HUES64 (cell line): ENCODE measurements at regions not wholly inside any gene's neighbourhood (a gene's known extent, or its start where the extent isn't known, plus 50 kb on each side); places are given as distances from the start of the nearest gene placed in this dataset.

Experiments used
- H3K27ac ChIP-seq: 2 replicates; pipeline ENCODE4 v1.7.0; 2013; ENCODE audit warnings: low read depth, low read length, inconsistent platforms
- H3K27me3 ChIP-seq: 2 replicates; pipeline ENCODE4 v1.6.1; 2013; ENCODE audit warnings: mild to moderate bottlenecking, low read length; ENCODE audit not compliant: insufficient read depth
- H3K36me3 ChIP-seq: 2 replicates; pipeline ENCODE4 v1.6.1; 2013; ENCODE audit warnings: mild to moderate bottlenecking, low read length; ENCODE audit not compliant: insufficient read depth
- H3K4me1 ChIP-seq: 2 replicates; pipeline ENCODE4 v1.6.1; 2013; ENCODE audit warnings: mild to moderate bottlenecking, low read length, moderate library complexity; ENCODE audit not compliant: insufficient read depth
- H3K4me3 ChIP-seq: 2 replicates; pipeline ENCODE4 v1.5.1; 2013; ENCODE audit warnings: mild to moderate bottlenecking, low read length, moderate library complexity
- H3K9ac ChIP-seq: 2 replicates; pipeline ENCODE4 v1.6.1; 2013; ENCODE audit warnings: mild to moderate bottlenecking, low read depth, low read length
- H3K9me3 ChIP-seq: 2 replicates; pipeline ENCODE4 v1.6.1; 2013; ENCODE audit warnings: low read depth, low read length; ENCODE audit not compliant: insufficient read depth
- WGBS: fragments of 150-250, 120-280 bp; methylation state at CpG from one replicate; pipeline ENCODE4 v1.1.7; 2013; ENCODE audit warnings: missing lambda C conversion rate; 5-methylcytosine and 5-hydroxymethylcytosine counted together

- Histone ChIP-seq H3K36me3 (no peaks in the 10 kb centered on the region), H3K9ac (no peak overlapping the region), H3K27ac (no peak overlapping the region), H3K27me3 (no peaks in the 10 kb centered on the region), H3K9me3 (peaks cover 16% of the 10 kb centered on the region), H3K4me1 (no peaks in the 10 kb centered on the region), H3K4me3 (no peak overlapping the region)
- WGBS: 92% methylated on average over 1 of the region's 1 CpG
These were observed 502.5 kb upstream of the ACVR2A start for GRCh38 chr2:147342329-147342728.

- no peak overlapping the region for H3K27ac ChIP-seq
- no peaks in the 10 kb centered on the region for H3K27me3 ChIP-seq
- peaks cover 4% of the 10 kb centered on the region; the same call in 1 of the 2 replicates for H3K4me1 ChIP-seq
- H3K9me3 ChIP-seq: no peaks in the 10 kb centered on the region
- H3K36me3 ChIP-seq: no peaks in the 10 kb centered on the region
- no peak overlapping the region for H3K4me3 ChIP-seq
- H3K9ac ChIP-seq: no peak overlapping the region
- WGBS: 52% methylated on average over 2 of the region's 4 CpGs
These were observed 512.9 kb upstream of the ACVR2A start for GRCh38 chr2:147331790-147332419.

- Histone ChIP-seq H3K9ac (no peak overlapping the region), H3K4me1 (peaks cover 4% of the 10 kb centered on the region; the same call in 1 of the 2 replicates), H3K27ac (no peak overlapping the region), H3K27me3 (no peaks in the 10 kb centered on the region), H3K4me3 (no peak overlapping the region), H3K9me3 (no peaks in the 10 kb centered on the region), H3K36me3 (no peaks in the 10 kb centered on the region)
- 92% methylated on average over 4 of the region's 4 CpGs for WGBS
These were observed 513.9 kb upstream of the ACVR2A start for GRCh38 chr2:147330925-147331324.

- WGBS: 93% methylated on average over 5 of the region's 6 CpGs
- Histone ChIP-seq H3K27ac (no peak overlapping the region), H3K9me3 (peaks cover under 1% of the 10 kb centered on the region; the same call in 1 of the 2 replicates), H3K4me3 (no peak overlapping the region), H3K4me1 (peaks cover 4% of the 10 kb centered on the region; the same call in 1 of the 2 replicates), H3K9ac (no peak overlapping the region), H3K36me3 (no peaks in the 10 kb centered on the region), H3K27me3 (no peaks in the 10 kb centered on the region)
These were observed 517.2 kb upstream of the ACVR2A start for GRCh38 chr2:147327613-147328012.

GRCh38 chr2:147325990-147326389 is 518.8 kb upstream of the ACVR2A start:
- 80% methylated on average over 1 of the region's 1 CpG for WGBS
- no peak overlapping the region for H3K27ac ChIP-seq
- H3K4me3 ChIP-seq: no peak overlapping the region
- H3K9ac ChIP-seq: no peak overlapping the region
- no peaks in the 10 kb centered on the region for H3K27me3 ChIP-seq
- peaks cover 16% of the 10 kb centered on the region for H3K9me3 ChIP-seq
- H3K4me1 ChIP-seq: no peaks in the 10 kb centered on the region
- H3K36me3 ChIP-seq: no peaks in the 10 kb centered on the region; the same call in 1 of the 2 replicates

- Histone ChIP-seq H3K4me1 (no peaks in the 10 kb centered on the region), H3K27me3 (no peaks in the 10 kb centered on the region), H3K9ac (no peak overlapping the region), H3K36me3 (no peaks in the 10 kb centered on the region; the same call in 1 of the 2 replicates), H3K4me3 (no peak overlapping the region), H3K9me3 (peaks cover 40% of the 10 kb centered on the region), H3K27ac (no peak overlapping the region)
These were observed 524.7 kb upstream of the ACVR2A start for GRCh38 chr2:147320146-147320545.

- no peak overlapping the region for H3K4me3 ChIP-seq
- H3K27ac ChIP-seq: no peak overlapping the region
- H3K9me3 ChIP-seq: no peaks in the 10 kb centered on the region
- 86% methylated on average over 3 of the region's 3 CpGs for WGBS
- H3K27me3 ChIP-seq: no peaks in the 10 kb centered on the region
- H3K36me3 ChIP-seq: no peaks in the 10 kb centered on the region
- H3K9ac ChIP-seq: no peak overlapping the region
- H3K4me1 ChIP-seq: no peaks in the 10 kb centered on the region
These were observed 533.8 kb upstream of the ACVR2A start for GRCh38 chr2:147311058-147311430.

GRCh38 chr2:147310335-147311057 is 534.3 kb upstream of the ACVR2A start:
- no peaks in the 10 kb centered on the region for H3K9me3 ChIP-seq
- H3K36me3 ChIP-seq: no peaks in the 10 kb centered on the region
- H3K27ac ChIP-seq: no peak overlapping the region
- no peaks in the 10 kb centered on the region for H3K4me1 ChIP-seq
- H3K4me3 ChIP-seq: no peak overlapping the region
- WGBS: 94% methylated on average over 2 of the region's 2 CpGs
- no peak overlapping the region for H3K9ac ChIP-seq
- no peaks in the 10 kb centered on the region for H3K27me3 ChIP-seq

GRCh38 chr2:147297820-147298219 is 547.0 kb upstream of the ACVR2A start:
- H3K27me3 ChIP-seq: no peaks in the 10 kb centered on the region
- no peak overlapping the region for H3K9ac ChIP-seq
- no peaks in the 10 kb centered on the region for H3K4me1 ChIP-seq
- no peaks in the 10 kb centered on the region for H3K36me3 ChIP-seq
- H3K9me3 ChIP-seq: no peaks in the 10 kb centered on the region
- no peak overlapping the region for H3K27ac ChIP-seq
- WGBS: 100% methylated on average over 2 of the region's 3 CpGs
- no peak overlapping the region for H3K4me3 ChIP-seq

GRCh38 chr2:147294825-147295392 is 549.9 kb upstream of the ACVR2A start:
- 91% methylated on average over 2 of the region's 2 CpGs for WGBS
- H3K4me1 ChIP-seq: no peaks in the 10 kb centered on the region
- no peaks in the 10 kb centered on the region for H3K36me3 ChIP-seq
- H3K9me3 ChIP-seq: no peaks in the 10 kb centered on the region
- no peak overlapping the region for H3K9ac ChIP-seq
- no peak overlapping the region for H3K27ac ChIP-seq
- no peak overlapping the region for H3K4me3 ChIP-seq
- H3K27me3 ChIP-seq: no peaks in the 10 kb centered on the region

- Histone ChIP-seq H3K4me1 (no peaks in the 10 kb centered on the region), H3K9me3 (no peaks in the 10 kb centered on the region), H3K9ac (no peak overlapping the region), H3K4me3 (no peak overlapping the region), H3K27ac (no peak overlapping the region), H3K27me3 (no peaks in the 10 kb centered on the region), H3K36me3 (no peaks in the 10 kb centered on the region)
- WGBS: 95% methylated on average over 4 of the region's 4 CpGs
These were observed 550.6 kb upstream of the ACVR2A start for GRCh38 chr2:147293991-147294824.
